Dedifferentiated amniotic fluid mesenchymal stem cell (primary cell): ENCODE measurements at regions not wholly inside any gene's neighbourhood (a gene's known extent, or its start where the extent isn't known, plus 50 kb on each side); places are given as distances from the start of the nearest gene placed in this dataset.
"Not testable (repeated sequence)": the region's sequence is repeated elsewhere in the genome, so short reads cannot be mapped to it uniquely, and the experiment has no call there.

ENCODE experiments used
- DNase-seq: peaks from one replicate; pipeline ENCODE4 v3.0.0-alpha.2; 2016; ENCODE audit errors: extremely low spot score

DNA sequence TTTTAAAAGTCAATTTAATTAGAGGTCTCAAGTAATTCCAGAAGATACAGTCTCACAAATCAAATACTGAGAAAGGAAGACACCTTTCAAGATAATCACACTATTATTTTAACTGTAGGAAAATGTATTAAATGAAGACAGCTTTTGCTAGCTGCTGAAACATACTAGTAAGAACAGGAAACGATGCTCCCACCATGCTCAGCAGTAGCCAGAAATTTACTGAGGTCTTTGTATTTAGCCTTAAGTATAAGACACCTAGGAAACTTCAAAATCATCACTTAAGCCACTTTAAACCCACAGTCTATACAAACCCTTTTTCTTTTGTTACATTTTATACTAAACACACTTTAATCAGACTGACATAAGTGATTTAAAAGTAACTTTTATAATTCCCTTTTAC, 72.7 kb upstream of the NPIPB12 start:
- not testable (repeated sequence) for DNase-seq

DNA sequence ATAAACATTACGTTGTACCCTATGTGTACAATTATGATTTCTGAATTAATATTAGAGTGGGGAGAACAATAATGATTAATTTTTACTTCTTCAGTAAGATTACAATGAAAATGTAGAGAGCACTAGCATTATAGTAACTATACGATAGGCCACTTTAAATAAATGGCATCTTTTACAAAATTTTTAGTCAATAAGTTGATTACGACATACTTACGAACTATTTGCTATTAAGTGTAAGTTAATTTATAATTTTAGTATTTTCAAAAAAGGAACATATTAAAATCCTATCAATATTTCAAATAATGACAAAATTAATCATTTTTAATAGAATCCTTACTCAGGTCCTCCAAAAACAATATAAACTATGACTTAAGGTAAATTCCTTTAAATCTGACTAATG, 75.6 kb upstream of the NPIPB12 start:
- not testable (repeated sequence) for DNase-seq

DNA sequence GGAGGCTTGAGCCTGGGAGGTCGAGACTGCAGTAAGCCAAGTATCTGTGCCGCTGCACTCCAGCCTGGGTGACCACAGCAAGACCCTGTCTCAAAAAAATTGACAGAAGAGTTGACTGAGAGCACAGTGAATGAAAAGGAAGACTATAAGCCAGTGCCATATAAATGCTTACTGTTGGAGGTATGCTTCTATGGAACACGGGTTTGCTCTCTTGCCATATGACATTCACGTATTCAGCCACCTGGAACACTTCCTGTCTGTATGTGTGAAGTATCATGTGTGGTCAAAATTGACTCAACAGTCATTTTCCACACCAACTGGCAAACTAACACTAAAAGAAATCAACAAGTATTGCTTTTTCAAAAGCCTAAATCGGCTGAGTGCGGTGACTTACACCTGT, 71.1 kb upstream of the SPN start:
- DNase-seq: not testable (repeated sequence)

DNA sequence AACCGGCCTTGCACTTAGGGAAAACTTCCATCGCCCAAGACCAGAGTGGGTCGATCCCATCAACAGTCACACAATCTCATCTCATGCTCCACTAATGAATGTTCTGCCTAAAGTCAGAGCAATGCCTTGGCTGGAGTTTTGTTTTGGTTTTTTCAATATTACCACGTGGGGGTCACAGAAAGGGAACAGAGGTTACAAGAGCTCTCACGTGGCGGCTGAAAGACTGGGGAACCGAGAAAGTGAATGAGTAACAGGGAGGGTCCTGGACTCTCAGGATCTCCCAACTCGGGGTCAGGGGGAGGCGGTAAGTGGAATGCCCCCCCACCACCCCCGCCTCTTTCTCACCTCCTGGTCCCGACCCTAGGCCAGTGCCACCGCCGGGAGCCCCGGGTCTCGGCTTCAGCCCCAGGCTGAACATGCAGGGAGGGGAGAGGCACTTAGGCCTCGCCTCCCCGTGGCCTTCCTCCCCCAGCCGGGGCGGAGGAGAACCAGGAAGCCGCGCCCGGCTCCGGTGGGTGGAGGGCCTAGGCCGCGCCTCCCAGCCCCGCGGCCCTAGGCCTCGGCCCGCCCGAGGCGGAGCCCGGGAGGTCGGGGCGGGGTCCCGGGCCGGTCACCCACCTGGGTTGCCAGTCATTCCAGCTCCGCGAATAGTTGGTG, 68.7 kb upstream of the SPN start:
- DNase-seq: not testable (repeated sequence)

DNA sequence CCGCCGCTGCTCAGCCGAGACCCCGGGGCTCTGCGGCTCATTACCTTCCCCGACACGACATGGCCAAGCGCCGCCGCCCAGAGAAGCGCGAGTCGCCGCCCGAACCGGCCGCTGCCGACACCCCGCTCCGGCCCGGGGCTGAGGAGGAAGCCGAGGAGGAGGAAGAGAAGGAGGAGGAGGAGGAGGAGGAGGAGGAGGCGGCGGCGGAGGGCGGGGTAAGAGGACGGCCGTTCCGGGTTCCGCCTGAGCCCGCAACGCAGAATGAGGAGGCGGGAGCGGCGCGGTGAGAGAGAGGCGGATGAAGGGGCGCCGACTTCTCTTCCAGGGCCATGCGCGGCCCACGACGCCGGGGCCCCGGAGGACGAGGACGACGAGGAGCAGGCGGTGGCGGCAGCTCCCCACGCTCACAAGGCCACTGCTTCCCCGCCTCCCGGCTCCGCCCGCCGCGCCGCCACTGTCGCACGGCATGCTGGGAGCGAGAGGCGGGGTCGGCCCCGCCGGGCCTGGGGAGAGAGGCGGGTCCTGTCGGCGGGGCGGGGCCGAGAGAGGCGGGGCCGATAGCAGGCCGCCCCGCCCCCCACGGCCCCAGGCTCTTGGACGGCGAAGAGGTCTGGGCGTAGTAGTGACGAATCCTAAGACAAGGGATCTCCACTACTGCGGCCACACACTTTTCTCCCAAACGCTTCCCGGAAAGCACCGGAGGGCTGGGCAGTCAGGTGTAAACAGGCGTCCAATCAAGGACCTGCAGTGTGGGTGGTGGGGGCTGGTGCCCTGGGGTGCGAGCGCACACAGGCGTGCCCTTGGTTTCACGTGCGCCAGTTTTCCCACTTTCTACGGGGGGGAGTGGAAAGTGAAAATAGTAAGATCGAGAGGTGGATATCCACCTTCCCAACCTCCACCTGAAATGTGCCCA, 67.9 kb upstream of the SPN start:
- DNase-seq: peak; percentile 76

DNA sequence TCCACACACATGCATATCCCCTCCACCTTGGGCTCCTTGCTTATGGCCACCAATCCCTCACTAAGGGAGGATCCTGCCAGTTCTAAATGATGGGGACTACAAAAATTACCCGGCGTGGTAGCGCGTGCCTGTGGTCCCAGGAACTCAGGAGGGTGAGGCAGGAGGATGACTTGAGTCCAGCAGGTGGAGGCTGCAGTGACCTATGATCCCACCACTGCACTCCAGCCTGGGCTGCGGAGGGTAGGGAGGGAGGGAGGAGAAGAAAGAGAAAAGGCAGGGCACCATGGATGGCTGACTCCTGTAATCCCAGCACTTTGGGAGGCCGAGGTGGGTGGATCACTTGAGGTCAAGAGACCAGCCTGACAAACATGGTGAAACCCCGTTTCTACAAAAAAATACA, 66.0 kb upstream of the SPN start:
- not testable (repeated sequence) for DNase-seq

DNA sequence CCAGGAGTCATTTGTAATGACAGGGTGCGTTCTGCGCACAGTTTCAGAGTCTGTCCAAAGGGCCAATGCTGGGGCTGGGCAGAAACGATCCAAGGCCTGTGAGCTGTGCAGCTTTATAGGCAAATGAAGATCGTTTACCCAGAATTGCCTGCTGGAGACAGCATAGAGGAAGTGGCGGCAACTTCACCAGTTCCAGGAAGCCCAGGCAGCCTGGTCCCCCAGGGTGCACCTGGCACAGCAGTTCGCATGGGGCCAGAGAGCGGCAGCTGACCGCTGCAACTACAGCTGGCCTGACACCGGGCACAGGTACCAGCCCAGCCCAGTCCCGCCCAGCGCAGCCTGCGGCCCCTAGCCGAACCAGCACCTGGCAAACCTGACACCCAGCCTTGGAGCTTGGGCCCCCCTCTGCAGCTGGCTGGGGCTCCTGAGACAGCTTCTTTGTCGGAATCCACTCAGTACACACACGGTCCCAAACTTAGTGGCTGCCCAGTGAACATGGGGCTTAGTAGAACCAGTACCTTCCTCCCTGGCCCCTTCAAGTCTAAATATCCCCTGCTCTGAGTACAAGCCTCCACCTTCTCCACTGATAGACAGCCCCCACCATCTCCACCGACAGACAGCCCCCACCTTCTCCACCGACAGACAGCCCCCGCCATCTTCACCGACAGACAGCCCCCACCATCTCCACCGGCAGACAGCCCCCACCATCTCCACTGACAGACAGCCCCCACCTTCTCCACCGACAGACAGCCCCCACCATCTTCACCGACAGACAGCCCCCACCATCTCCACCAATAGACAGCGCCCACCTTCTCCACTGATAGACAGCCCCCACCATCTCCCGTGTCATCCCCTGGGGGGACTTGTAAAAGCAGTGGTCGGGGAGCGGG, 62.7 kb upstream of the SPN start:
- DNase-seq: not testable (repeated sequence)

DNA sequence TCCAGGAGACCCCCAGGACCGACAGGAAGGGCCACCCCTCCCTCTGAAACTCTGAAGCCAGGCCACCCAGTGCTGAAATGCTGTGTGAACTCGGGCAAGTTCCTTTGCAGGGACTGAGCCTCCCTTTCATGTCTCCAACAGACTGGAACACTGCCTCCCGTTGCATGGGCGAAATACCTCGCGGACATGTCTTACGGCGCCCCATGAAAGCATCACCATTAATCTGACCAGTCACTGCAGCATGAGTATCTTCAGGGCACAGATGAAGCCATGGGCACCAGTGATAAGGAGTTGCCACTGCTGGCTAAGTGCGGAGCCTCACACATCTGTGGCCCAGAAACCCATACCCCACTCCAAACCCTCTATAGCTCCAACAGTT, 60.8 kb upstream of the SPN start:
- DNase-seq: not testable (repeated sequence)

DNA sequence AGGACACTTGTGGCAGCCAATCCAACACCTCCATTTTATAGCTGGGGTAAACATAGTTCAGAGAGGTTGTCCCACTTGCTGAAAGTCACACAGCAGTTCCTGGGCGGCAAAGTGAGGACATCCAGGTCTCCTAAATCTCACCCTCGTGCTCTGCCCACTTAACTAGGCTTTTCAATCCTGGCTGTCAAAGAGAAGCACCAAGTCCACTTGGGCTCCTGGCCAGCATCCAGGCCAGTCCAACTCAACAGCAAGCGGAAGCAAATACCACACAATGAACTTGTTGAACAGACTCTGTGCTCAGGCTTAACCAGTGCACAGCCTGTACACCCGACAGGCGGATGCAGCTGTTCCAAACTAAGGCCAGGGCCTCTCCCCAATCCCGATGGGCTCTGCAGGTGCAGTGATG, 60.4 kb upstream of the SPN start:
- DNase-seq: not testable (repeated sequence)

DNA sequence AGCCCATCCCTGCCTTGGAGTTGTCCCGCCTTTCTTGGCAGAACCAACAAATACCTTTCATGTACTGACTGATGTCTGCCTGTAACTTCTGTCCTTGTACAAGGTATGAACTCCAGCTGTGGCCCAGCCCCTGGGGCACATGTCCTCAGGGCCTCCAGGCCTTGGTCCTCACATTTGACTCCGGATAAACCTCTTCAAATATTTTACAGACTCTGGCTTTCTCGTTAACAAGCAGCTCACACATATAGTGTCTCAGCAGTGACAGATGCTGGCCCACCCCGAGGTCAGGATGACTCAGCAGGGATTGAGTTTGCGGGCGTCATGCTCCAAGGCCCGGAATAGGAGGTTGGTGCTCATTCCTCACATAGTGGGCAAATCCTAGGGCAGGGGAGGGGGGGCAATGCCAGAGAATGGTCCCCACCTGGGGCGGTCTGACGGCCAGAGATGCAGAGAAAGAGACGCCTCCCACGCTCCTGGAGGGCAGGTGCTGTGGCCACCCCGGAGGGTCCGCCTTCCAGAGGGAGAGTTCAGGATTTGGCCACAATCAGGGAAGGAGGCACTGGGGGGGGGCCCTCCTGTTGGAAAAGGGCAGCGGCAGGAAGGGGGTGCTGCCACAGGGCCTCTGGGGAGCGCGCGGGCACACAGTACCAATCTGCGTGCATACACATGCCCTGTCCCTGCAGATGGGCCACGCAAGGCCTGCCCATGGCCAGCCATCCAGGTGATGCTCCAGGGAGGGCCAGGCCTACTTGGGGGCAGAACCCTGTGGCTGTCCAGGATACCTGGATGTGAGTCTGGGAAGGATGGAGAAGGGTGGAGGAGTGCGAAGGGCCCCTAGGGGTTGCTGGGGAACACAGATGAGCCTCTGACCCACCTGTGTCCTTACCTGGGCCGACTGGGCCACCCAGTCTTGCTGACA, 58.2 kb upstream of the SPN start:
- DNase-seq: peak; percentile 72

DNA sequence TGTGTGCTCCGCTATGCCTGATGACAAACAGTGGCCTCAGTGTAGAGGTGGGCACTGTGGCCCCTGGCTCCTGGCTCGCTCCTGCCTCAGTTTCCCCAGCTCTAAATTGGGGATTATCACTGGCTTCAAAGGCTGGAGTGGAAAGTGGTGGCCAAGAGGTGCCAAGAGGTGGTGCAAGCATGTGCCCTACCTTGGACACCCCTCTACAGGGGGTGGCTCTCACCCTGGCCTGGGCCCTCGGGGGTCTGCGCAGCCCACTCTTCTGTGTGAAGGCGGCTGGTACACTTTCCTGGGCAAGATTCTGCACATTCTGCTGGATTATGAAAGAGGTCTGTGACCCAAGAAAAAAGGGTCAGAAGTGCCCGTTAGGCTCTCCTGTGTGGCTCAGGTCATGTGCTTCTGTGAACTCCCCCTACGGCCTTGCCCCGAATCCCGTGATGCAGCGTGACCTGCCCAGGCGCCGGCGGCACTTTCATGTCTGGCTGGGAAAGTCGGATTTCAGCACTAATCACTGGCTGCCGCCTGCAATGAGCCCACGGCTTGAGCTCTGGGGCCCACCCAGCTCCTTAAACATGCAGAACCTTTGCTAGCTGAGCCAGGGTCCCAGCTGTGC, 57.3 kb upstream of the SPN start:
- not testable (repeated sequence) for DNase-seq

DNA sequence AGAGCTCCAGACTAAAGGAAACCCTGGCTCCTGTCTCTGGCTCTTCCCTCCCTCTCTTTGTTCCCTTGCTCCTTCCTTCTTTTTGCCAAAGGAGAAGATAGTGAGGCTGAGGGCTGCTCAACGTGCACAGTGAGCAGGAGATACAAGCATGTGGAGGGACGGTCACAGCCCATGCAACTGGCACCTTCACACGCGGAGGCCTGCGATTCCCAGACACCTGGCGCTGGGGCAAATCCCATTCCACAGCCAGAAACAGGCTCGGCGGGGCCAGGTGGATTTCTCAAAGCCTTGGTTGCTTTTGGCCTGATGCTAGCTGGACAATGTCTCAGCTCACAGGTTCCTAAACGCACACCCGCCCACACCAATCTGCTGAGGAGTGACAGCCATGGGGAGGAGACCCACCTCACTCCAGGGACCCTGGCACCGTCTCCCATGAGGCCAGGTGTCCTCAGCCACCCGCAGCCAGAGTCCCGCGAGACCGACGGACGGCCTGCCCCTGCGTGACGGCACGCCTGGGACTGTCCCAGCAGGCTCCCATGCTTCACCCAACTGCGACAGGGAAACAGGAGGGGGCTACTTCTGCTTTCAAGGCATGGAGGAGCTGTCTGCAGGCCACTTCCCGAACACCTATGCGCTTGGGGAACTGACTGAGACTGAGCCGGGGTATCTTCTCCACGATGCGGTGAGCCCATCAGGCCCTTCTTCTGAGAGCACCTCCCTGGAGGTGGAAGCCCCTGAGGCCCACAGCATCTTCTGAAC, 56.2 kb upstream of the SPN start:
- DNase-seq: not testable (repeated sequence)

DNA sequence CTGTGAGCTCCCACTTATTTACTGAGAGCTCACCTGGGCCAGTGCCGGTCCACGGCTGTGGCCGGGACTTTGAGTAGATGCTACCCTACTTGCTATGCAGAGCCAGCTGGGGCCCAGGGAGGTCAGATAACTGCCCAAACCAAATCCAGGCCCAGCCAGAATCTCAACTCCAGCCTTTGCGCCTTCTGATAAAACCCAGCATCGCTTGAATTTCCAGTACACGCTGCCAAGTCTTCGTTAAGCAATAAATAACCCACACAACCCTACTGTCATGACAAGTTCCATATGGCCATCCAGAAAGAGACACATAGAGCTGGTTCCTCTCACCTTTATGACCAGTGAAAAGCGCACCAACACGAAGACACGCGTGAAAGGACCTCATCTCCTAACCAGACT, 55.6 kb upstream of the SPN start:
- not testable (repeated sequence) for DNase-seq

DNA sequence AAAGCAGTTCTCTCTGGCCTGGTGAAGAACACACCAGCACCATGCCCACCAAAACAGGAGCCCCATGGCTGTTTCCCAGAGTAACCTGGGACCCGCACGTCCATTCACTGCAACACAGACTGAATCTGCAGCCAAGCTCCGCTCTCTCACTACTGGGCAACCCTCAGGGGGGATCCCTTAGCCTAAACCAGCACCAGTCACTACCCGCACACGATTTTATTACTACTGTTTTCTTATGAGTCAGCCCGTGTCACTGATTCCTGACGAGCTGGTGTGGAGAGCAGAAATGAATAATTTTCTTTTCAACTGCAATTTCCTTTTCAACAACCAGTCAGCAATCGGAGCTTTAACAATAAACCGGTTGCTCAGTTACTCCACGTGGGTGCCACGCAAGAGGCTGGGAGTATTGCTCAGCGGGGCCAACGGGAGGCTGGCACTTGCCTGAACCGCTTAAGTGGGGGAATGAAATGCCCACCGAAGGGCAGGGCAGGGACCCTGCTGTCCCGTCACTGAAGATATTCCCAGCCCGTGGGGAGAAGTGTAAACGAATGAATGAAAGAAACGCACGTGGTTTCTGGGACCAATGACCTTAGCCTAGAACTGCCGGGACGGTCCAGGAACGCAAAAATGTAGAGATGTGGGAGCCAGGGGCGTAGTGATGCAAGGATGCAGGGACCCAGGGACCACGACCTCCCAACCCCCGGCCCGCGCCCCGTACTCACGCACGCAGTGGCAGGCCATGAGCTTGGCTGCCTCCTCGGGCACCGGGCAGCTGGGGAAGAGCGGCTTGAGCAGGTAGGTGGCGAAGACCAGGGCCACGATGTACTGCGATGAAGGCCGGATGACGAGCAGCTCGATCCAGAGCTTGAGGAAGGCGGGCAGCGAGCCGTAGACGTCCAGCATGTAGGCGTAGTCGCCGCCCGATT, 50.4 kb upstream of the SPN start:
- DNase-seq: not testable (repeated sequence)
